B cell (primary cell): ENCODE measurements at regions not wholly inside any gene's neighbourhood (a gene's known extent, or its start where the extent isn't known, plus 50 kb on each side); places are given as distances from the start of the nearest gene placed in this dataset.

Experiments
- ATAC-seq: fragments of 200-7000 bp; cut with Tn5 transposase; one replicate; pipeline ENCODE4 v1.10.0; 2021; ENCODE audit warnings: low read depth, mild to moderate bottlenecking, moderate number of reproducible peaks, moderate library complexity
- CTCF ChIA-PET: fragments of 350-600 bp; sonication (Branson Sonifier 250); formaldehyde crosslinking; loops from one replicate; lab custom pipeline; 2021; ENCODE audit warnings: antibody characterized with exemption, inconsistent platforms; lab: Charles Lee
- POLR2A ChIA-PET: fragments of 350-600 bp; sonication (Branson Sonifier 250); formaldehyde crosslinking; loops from one replicate; lab custom pipeline; 2021; ENCODE audit warnings: antibody characterized with exemption; lab: Charles Lee
- DNase-seq: peaks from one replicate; pipeline ENCODE4 v3.0.0; 2013
- H2AFZ ChIP-seq: 2 replicates; pipeline ENCODE4 v1.6.1; 2012; ENCODE audit warnings: mild to moderate bottlenecking, low read depth, low read length; ENCODE audit not compliant: insufficient read depth, poor library complexity, severe bottlenecking
- H3K27ac ChIP-seq, 2 donors: 1 replicate in 1 of 2; 2 replicates in 1 of 2; pipeline ENCODE4 v1.5.1; 2012 to 2013; ENCODE audit warnings: low read length in 2 of 2, mild to moderate bottlenecking in 2 of 2, moderate library complexity in 1 of 2
- H3K27me3 ChIP-seq, 4 experiments: fragments of 200-600 bp in 1 of 4; sonication (generic) in 1 of 4; replicated peaks in 1 of 4; 1 replicate in 2 of 4; 2 replicates in 2 of 4; pipeline versions ENCODE4 v1.6.1 to v1.7.0; 2013 to 2016; ENCODE audit warnings: low read length in 3 of 4, mild to moderate bottlenecking in 2 of 4, mixed read lengths in 1 of 4, moderate library complexity in 1 of 4; ENCODE audit not compliant: insufficient read depth in 4 of 4, control insufficient read depth in 3 of 4; ENCODE audit errors: control extremely low read depth in 1 of 4
- H3K36me3 ChIP-seq, 2 experiments: replicated peaks in 1 of 2; 1 replicate in 1 of 2; 2 replicates in 1 of 2; pipeline versions ENCODE4 v1.6.1 to v1.7.1; 2013; ENCODE audit warnings: low read length in 1 of 2; ENCODE audit not compliant: insufficient read depth in 2 of 2, control insufficient read depth in 1 of 2; ENCODE audit errors: control extremely low read depth in 1 of 2, extremely low read depth in 1 of 2
- H3K4me1 ChIP-seq, 2 donors: fragments of 200-600 bp in 1 of 2; sonication (generic) in 1 of 2; 1 replicate in 1 of 2; 2 replicates in 1 of 2; pipeline versions ENCODE4 v1.5.1 to v1.6.1; 2013 to 2017; ENCODE audit warnings: low read length in 2 of 2; ENCODE audit not compliant: control insufficient read depth in 2 of 2, insufficient read depth in 2 of 2
- H3K4me2 ChIP-seq: replicated peaks from 2 replicates; pipeline ENCODE3; 2012; ENCODE audit warnings: mild to moderate bottlenecking, low read depth, low read length; ENCODE audit not compliant: poor library complexity, severe bottlenecking
- H3K4me3 ChIP-seq, 5 experiments: fragments of 200-600 bp in 1 of 5; sonication (generic) in 1 of 5; 1 replicate in 3 of 5; 2 replicates in 2 of 5; pipeline versions ENCODE4 v1.5.1 to v1.7.0; 2011 to 2016; ENCODE audit warnings: low read length in 4 of 5, mild to moderate bottlenecking in 4 of 5, low read depth in 2 of 5, control low read depth in 1 of 5, moderate library complexity in 1 of 5; ENCODE audit not compliant: insufficient read depth in 1 of 5; ENCODE audit errors: control extremely low read depth in 1 of 5, extremely low read depth in 1 of 5
- H3K79me2 ChIP-seq: fragments of 200-600 bp; sonication (generic); one replicate; pipeline ENCODE4 v1.6.0; 2016; ENCODE audit warnings: low read length; ENCODE audit not compliant: control insufficient read depth, insufficient read depth
- H3K9ac ChIP-seq: fragments of 200-600 bp; sonication (generic); 2 replicates; pipeline ENCODE4 v1.6.1; 2017; ENCODE audit warnings: mild to moderate bottlenecking, low read length, moderate library complexity
- H3K9me3 ChIP-seq, 3 donors: one replicate each; pipeline versions ENCODE4 v1.6.1 to v1.7.1; 2013; ENCODE audit warnings: low read length in 2 of 3; ENCODE audit not compliant: control insufficient read depth in 2 of 3, insufficient read depth in 1 of 3; ENCODE audit errors: control extremely low read depth in 1 of 3
- H4K20me1 ChIP-seq: 2 replicates; pipeline ENCODE4 v1.6.0; 2012; ENCODE audit warnings: mild to moderate bottlenecking, low read length; ENCODE audit not compliant: insufficient read depth, control insufficient read depth, poor library complexity, severe bottlenecking
- H3K27ac Mint-ChIP-seq: one replicate; pipeline ENCODE4 v1.8.0; 2021; ENCODE audit warnings: mixed read lengths
- H3K27me3 Mint-ChIP-seq: one replicate; pipeline ENCODE4 v1.8.0; 2021; ENCODE audit warnings: mixed read lengths
- H3K4me1 Mint-ChIP-seq: one replicate; pipeline ENCODE4 v1.8.0; 2021; ENCODE audit warnings: mixed read lengths
- H3K4me3 Mint-ChIP-seq: one replicate; pipeline ENCODE4 v1.8.0; 2021; ENCODE audit warnings: mixed read lengths
- H3K9me3 Mint-ChIP-seq: one replicate; pipeline ENCODE4 v1.8.0; 2022; ENCODE audit warnings: mixed read lengths; ENCODE audit not compliant: insufficient read depth
- CTCF ChIP-seq: fragments of 200-600 bp; IDR thresholded peaks from one replicate; pipeline ENCODE4 v1.8.0; 2022; ENCODE audit warnings: antibody characterized with exemption, mild to moderate bottlenecking
- EZH2 ChIP-seq: IDR thresholded peaks from 2 replicates; pipeline ENCODE4 v1.6.1; 2012; ENCODE audit warnings: borderline replicate concordance, low read depth, mild to moderate bottlenecking, moderate library complexity, low read length; ENCODE audit not compliant: insufficient read depth, poor library complexity, severe bottlenecking
- WGBS: methylation state at CpG from one replicate; pipeline ENCODE4 v1.1.5; 2013; ENCODE audit warnings: missing lambda C conversion rate; ENCODE audit not compliant: insufficient coverage; 5-methylcytosine and 5-hydroxymethylcytosine counted together
- intact Hi-C: fragments of 100-400 bp; cut with micrococcal nuclease; formaldehyde crosslinking; loops from one replicate; pipeline ENCODE4 v1.10.0; 2022

DNA sequence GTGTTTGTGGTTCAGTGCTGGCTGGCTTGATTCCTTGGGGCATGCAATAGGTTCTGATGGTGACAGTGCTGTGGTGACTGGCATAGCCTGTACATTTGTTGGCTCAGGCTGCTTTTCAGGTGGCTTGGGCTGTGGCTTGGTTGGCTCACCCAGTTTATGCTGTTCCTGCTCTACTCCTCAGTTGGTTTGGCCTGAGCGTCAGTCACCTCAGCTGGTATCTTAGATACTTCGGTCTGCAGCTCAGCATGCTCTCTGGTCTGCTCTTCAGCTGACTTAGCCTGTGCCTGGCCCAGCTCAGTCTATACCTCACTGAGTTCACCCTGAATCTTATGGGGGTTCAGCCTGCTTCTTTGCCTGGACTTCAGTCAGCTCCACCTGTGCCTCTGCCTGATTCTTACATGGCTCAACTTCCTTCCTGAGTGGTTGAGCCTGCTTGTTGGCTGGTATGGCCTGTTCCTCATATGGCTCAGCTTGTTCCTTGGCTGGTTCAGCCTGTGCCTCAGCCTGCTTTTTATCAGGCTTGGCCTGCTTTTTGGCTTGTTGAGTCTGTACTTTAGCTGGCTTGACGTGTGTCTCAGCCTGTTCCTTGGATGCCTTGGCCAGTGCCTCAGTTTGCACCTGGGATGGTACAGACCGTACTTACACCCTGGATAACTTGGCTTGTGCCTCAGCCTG is 170.6 kb downstream of the MSN start:
- ChIA-PET POLR2A (no interaction called here), CTCF (no interaction called here)
- intact Hi-C loops, result no loop called here
- H3K4me3 Mint-ChIP-seq, result no peak overlapping the region
- H2AFZ ChIP-seq, result no peak overlapping the region
- no peak overlapping the region for H3K4me3 ChIP-seq
- WGBS, result 93% methylated on average over 2 of the region's 4 CpGs
- no peaks in the 10 kb centered on the region for H3K4me1 ChIP-seq
- H4K20me1 ChIP-seq, result no peaks in the 10 kb centered on the region
- no peaks in the 10 kb centered on the region for H3K79me2 ChIP-seq
- no peak overlapping the region for H3K27ac Mint-ChIP-seq
- no peak overlapping the region for H3K4me2 ChIP-seq
- H3K9me3 ChIP-seq, result no peaks in the 10 kb centered on the region
- ATAC-seq (no peak), DNase-seq (no peak)
- no peaks in the 10 kb centered on the region for H3K27me3 Mint-ChIP-seq
- H3K27me3 ChIP-seq, result no peaks in the 10 kb centered on the region
- no peaks in the 10 kb centered on the region for H3K36me3 ChIP-seq
- H3K9me3 Mint-ChIP-seq, result no peaks in the 10 kb centered on the region
- H3K9ac ChIP-seq, result no peak overlapping the region
- no peaks in the 10 kb centered on the region for H3K4me1 Mint-ChIP-seq
- no peak overlapping the region for H3K27ac ChIP-seq
- TF ChIP-seq EZH2 (no peak), CTCF (no peak)

- DNase-seq (no peak), ATAC-seq (no peak)
- H3K27me3 ChIP-seq, result no peaks in the 10 kb centered on the region
- no peaks in the 10 kb centered on the region for H4K20me1 ChIP-seq
- no peak overlapping the region for H3K27ac ChIP-seq
- ChIA-PET CTCF (no interaction called here), POLR2A (no interaction called here)
- no peaks in the 10 kb centered on the region for H3K79me2 ChIP-seq
- no peaks in the 10 kb centered on the region for H3K36me3 ChIP-seq
- intact Hi-C loops, result no loop called here
- H3K9me3 ChIP-seq, result peaks cover 0 to 4% (median 0%) of the 10 kb centered on the region in 3 donors
- TF ChIP-seq CTCF (no peak), EZH2 (no peak)
- peaks cover 8% of the 10 kb centered on the region for H3K9me3 Mint-ChIP-seq
- H3K9ac ChIP-seq, result no peak overlapping the region
- no peak overlapping the region for H3K27ac Mint-ChIP-seq
- no peaks in the 10 kb centered on the region for H3K4me1 ChIP-seq
- H2AFZ ChIP-seq, result no peak overlapping the region
- H3K4me2 ChIP-seq, result no peak overlapping the region
- no peak overlapping the region for H3K4me3 Mint-ChIP-seq
- H3K4me3 ChIP-seq, result no peak overlapping the region
- WGBS, result no CpG with 5 or more reads among the region's 2 CpGs
- no peaks in the 10 kb centered on the region for H3K4me1 Mint-ChIP-seq
- no peaks in the 10 kb centered on the region for H3K27me3 Mint-ChIP-seq
These were observed 163.8 kb downstream of the MSN start for GRCh38 chrX:65831268-65831667.
